Fibroblast of lung (primary cell): ENCODE measurements at regions not wholly inside any gene's neighbourhood (a gene's known extent, or its start where the extent isn't known, plus 50 kb on each side); places are given as distances from the start of the nearest gene placed in this dataset.

Experiments
- CTCF ChIP-seq, 2 donors: IDR thresholded peaks in 1 of 2; conservative IDR thresholded peaks in 1 of 2; 1 replicate in 1 of 2; 2 replicates in 1 of 2; pipeline ENCODE4 v1.5.1; 2011 to 2012; ENCODE audit warnings: low read length in 2 of 2, control low read depth in 1 of 2, inconsistent platforms in 1 of 2, low read depth in 1 of 2, mild to moderate bottlenecking in 1 of 2
- EZH2 ChIP-seq: IDR thresholded peaks from 2 replicates; pipeline ENCODE4 v1.5.1; 2012; ENCODE audit warnings: low read length, control low read depth, mild to moderate bottlenecking; ENCODE audit errors: missing control alignments

DNA sequence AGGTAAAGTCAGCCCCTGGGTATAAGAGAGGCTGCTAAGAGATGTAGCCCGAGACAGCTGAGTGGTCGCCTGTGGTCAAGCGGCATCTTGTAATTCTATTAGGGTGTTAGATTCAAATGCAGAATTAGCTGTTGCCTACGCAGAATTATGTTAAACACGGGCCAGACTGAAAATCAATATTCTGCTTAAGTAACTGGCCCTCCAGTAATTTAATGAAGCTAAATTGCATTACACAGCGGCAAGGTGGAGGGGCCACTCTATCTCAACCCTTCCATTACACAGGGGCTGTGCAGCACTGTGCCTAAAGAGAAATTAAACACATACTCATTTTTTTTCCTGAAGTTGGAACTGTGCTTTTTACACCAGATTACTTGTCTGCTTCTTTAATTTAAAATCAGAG lies 448.5 kb upstream of the MGMT start:
- TF ChIP-seq CTCF (conservative IDR thresholded peaks at IDR 0.05 in 1 of 2, IDR thresholded peaks at IDR 0.05 in 1 of 2; ENCODE audit: low read depth in 1 of 2, low read length in 2 of 2) (no peak), EZH2 (no peak)
